Tibial artery (tissue), 4 donors: ENCODE measurements at regions not wholly inside any gene's neighbourhood (a gene's known extent, or its start where the extent isn't known, plus 50 kb on each side); places are given as distances from the start of the nearest gene placed in this dataset.
"Not testable (repeated sequence)": the region's sequence is repeated elsewhere in the genome, so short reads cannot be mapped to it uniquely, and the experiment has no call there.

Experiments
- DNase-seq, 2 donors: peaks; one replicate each; pipeline ENCODE4 v3.0.0-alpha.2; 2019
- H3K27ac ChIP-seq, 2 donors: fragments of 200-600 bp; sonication (generic) in 1 of 2; 1 replicate in 1 of 2; 2 replicates in 1 of 2; pipeline ENCODE4 v1.5.1; 2018 to 2019; ENCODE audit warnings: mild to moderate bottlenecking in 1 of 2
- H3K27me3 ChIP-seq, 2 donors: fragments of 200-600 bp; sonication (generic) in 1 of 2; one replicate each; pipeline versions ENCODE4 v1.5.1 to v1.6.0; 2016 to 2019
- H3K36me3 ChIP-seq, 3 donors: fragments of 200-600 bp; sonication (generic) in 2 of 3; one replicate each; pipeline ENCODE4 v1.5.1; 2016 to 2019; ENCODE audit warnings: mild to moderate bottlenecking in 2 of 3
- H3K4me1 ChIP-seq, 4 donors: fragments of 200-600 bp; sonication (generic) in 2 of 4; 1 replicate in 3 of 4; 2 replicates in 1 of 4; pipeline ENCODE4 v1.5.1; 2016 to 2019
- H3K4me3 ChIP-seq, 2 donors: fragments of 200-600 bp; sonication (generic) in 1 of 2; 1 replicate in 1 of 2; 2 replicates in 1 of 2; pipeline ENCODE4 v1.5.1; 2018 to 2019; ENCODE audit warnings: mild to moderate bottlenecking in 2 of 2
- H3K9me3 ChIP-seq, 3 donors: fragments of 200-600 bp; sonication (generic) in 1 of 3; one replicate each; pipeline ENCODE4 v1.5.1; 2016 to 2019
- CTCF ChIP-seq, 2 experiments: fragments of 200-600 bp in 1 of 2; fragments of 450-650 bp in 1 of 2; IDR thresholded peaks; one replicate each; pipeline ENCODE4 v1.5.1; 2017 to 2019; ENCODE audit warnings: antibody characterized with exemption in 2 of 2, mild to moderate bottlenecking in 1 of 2, moderate library complexity in 1 of 2
- intact Hi-C: fragments of 100-400 bp; cut with DNase I; formaldehyde crosslinking; loops from one replicate; pipeline ENCODE4 v1.15.0; 2023; ENCODE audit warnings: low total_unique reads

- no peaks in the 10 kb centered on the region for H3K27me3 ChIP-seq
Observed at GRCh38 chr10:16119445-16119844, 259.1 kb upstream of the MINDY3 start.

GRCh38 chr10:16120563-16120962 lies 260.3 kb upstream of the MINDY3 start:
- Histone ChIP-seq H3K27me3 (no peaks in the 10 kb centered on the region), H3K4me3 (no peak overlapping the region), H3K27ac (no peak overlapping the region), H3K9me3 (no peaks in the 10 kb centered on the region), H3K4me1 (no peaks in the 10 kb centered on the region), H3K36me3 (no peaks in the 10 kb centered on the region)
- DNase-seq, result no peak
- intact Hi-C loops, result no loop called here
- TF ChIP-seq CTCF (IDR thresholded peaks at IDR 0.05), result no peak

More at GRCh38 chr10:16119445-16119844, 259.1 kb upstream of the MINDY3 start:
- H3K36me3 ChIP-seq, result no peaks in the 10 kb centered on the region
- no peak for DNase-seq
- no peaks in the 10 kb centered on the region for H3K4me1 ChIP-seq
- intact Hi-C loops, result no loop called here
- no peak overlapping the region for H3K27ac ChIP-seq
- no peak overlapping the region for H3K4me3 ChIP-seq
- no peak for TF ChIP-seq CTCF (IDR thresholded peaks at IDR 0.05)
- no peaks in the 10 kb centered on the region for H3K9me3 ChIP-seq

- Histone ChIP-seq H3K9me3 (no peaks in the 10 kb centered on the region), H3K36me3 (no peaks in the 10 kb centered on the region), H3K27me3 (no peaks in the 10 kb centered on the region), H3K4me1 (peaks cover 0 to 15% (median 0%) of the 10 kb centered on the region in 4 donors), H3K4me3 (no peak overlapping the region), H3K27ac (no peak overlapping the region)
- DNase-seq, result no peak
- intact Hi-C loops, result no loop called here
- TF ChIP-seq CTCF (IDR thresholded peaks at IDR 0.05), result no peak
Observed at GRCh38 chr10:16141499-16141898, 281.2 kb upstream of the MINDY3 start.

GRCh38 chr10:16146993-16147392 lies 286.7 kb upstream of the MINDY3 start:
- Histone ChIP-seq H3K4me1 (peaks cover 0 to 18% (median 0%) of the 10 kb centered on the region in 4 donors), H3K4me3 (no peak overlapping the region), H3K36me3 (no peaks in the 10 kb centered on the region), H3K27ac (no peak overlapping the region), H3K27me3 (no peaks in the 10 kb centered on the region), H3K9me3 (no peaks in the 10 kb centered on the region)
- DNase-seq, result no peak
- no peak for TF ChIP-seq CTCF (IDR thresholded peaks at IDR 0.05)
- intact Hi-C loops, result no loop called here

- no peaks in the 10 kb centered on the region for H3K27me3 ChIP-seq
- intact Hi-C loops, result no loop called here
- no peak overlapping the region for H3K4me3 ChIP-seq
- H3K9me3 ChIP-seq, result no peaks in the 10 kb centered on the region
- no peaks in the 10 kb centered on the region for H3K4me1 ChIP-seq
- no peaks in the 10 kb centered on the region for H3K36me3 ChIP-seq
- no peak for DNase-seq
- no peak for TF ChIP-seq CTCF (IDR thresholded peaks at IDR 0.05)
- H3K27ac ChIP-seq, result no peak overlapping the region
Observed at GRCh38 chr10:16155834-16156233, 281.0 kb upstream of the PTER start.

- no peaks in the 10 kb centered on the region for H3K4me1 ChIP-seq
- no peak overlapping the region for H3K27ac ChIP-seq
- no peak for TF ChIP-seq CTCF (IDR thresholded peaks at IDR 0.05)
- no peaks in the 10 kb centered on the region for H3K9me3 ChIP-seq
- DNase-seq, result no peak
- H3K4me3 ChIP-seq, result no peak overlapping the region
- no peaks in the 10 kb centered on the region for H3K36me3 ChIP-seq
- no peaks in the 10 kb centered on the region for H3K27me3 ChIP-seq
- intact Hi-C loops, result no loop called here
Observed at GRCh38 chr10:16156681-16157080, 280.1 kb upstream of the PTER start.

GRCh38 chr10:16165067-16165466 lies 271.7 kb upstream of the PTER start:
- H3K36me3 ChIP-seq, DNase-seq, H3K4me3 ChIP-seq, H3K9me3 ChIP-seq, H3K27ac ChIP-seq, H3K4me1 ChIP-seq, intact Hi-C loops, H3K27me3 ChIP-seq: not testable (repeated sequence)
